ENCODE measurements at regions not wholly inside any gene's neighbourhood (a gene's known extent, or its start where the extent isn't known, plus 50 kb on each side); places are given as distances from the start of the nearest gene placed in this dataset.
"Not testable (repeated sequence)": the region's sequence is repeated elsewhere in the genome, so short reads cannot be mapped to it uniquely, and the experiment has no call there.

- DNase-seq = no peak
These were observed 552.0 kb upstream of the ST8SIA4 start for GRCh38 chr5:101455048-101455447.

DNA sequence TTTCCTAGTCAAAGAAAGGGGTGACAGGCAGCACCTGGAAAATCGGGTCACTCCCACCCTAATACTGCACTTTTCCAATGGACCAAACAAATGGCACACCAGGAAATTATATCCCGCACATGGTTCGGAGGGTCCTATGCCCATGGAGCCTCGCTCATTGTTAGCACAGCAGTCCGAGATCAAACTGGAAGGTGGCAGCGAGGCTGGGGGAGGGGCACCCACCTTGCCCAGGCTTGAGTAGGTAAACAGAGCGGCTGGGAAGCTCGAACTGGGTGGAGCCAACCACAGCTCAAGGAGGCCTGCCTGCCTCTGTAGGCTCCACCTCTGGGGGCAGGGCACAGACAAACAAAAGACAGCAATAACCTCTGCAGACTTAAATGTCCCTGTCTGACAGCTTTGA, 539.2 kb upstream of the ST8SIA4 start:
- not testable (repeated sequence) for DNase-seq

DNA sequence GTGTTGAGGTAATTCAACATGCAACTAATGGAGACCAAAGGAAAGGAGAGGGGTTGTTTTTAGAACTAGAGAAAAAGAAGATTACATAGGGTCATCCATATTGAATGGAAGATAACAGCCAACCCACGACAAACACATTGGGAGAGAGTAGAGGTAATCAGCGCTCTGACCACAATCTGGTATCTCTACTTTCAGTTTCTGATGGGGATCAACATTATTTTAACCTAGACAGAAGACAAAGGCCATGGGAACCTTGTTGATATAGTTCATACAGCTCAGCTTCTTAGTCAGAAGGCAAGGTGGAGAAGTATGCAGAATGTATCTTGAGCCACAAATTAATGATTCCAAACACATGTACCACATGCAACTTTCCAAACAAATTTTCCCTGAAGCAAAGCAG, 537.1 kb upstream of the ST8SIA4 start:
- DNase-seq = no peak

DNA sequence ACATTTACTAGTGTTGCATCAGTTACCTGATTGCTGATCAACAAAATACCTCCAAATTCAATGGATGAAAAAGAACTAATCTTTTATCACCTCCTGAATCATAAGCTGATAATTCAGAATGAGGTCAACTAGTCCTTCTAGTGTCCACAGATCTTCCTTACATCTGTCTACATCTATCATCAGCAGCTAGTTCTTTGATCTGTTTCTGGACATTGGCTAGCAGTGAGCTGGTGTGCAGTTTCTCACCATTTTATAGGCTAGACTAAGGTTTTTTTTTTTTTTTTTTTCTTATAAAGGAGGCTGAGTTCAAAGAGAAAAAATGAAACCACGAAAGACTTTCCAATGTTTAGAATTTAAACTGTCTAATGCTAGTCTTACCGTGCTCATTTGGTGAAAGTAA, 534.3 kb upstream of the ST8SIA4 start:
- no peak for DNase-seq

GRCh38 chr5:101435768-101436167, 532.7 kb upstream of the ST8SIA4 start:
- DNase-seq = no peak

DNA sequence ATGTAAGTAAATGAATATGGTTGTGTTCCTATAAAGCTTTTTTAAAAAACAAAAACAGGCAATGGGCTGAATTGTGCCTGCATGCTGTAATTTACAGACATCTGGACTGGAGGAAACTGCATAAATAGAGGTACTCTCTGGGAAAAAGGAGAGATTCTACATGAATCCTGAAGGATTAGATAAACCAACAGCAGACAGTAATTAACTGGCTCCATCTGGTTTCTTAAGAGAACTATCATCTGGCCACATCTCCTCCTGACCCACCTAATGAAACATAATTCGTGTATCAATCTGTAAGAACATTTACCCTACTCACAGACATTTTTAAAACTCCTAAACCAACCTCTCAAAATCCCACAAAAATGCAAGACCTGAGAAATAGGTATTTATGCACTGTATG, 528.1 kb upstream of the ST8SIA4 start:
- no peak for DNase-seq

GRCh38 chr5:101430551-101430950, 527.5 kb upstream of the ST8SIA4 start:
- no peak for DNase-seq

DNA sequence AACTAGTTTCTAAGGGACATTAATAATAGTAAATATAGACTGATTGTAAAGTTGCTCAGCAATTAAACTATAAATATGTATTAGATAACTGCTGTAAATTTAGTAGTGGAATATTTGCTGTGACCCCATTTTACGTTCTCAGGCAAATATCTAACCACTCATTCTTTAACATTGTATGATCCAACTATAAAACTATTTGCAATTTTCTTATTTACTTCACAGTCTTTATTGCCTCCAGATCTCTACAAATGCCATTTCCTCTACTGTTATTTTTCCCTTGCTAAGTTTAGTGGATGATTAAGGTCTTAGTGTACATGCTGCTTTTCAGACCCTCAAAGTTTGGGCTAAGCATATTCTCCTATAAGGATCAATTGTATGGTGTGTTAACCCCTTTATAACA, 526.2 kb upstream of the ST8SIA4 start:
- DNase-seq = no peak

- no peak for DNase-seq
These were observed 522.3 kb upstream of the ST8SIA4 start for GRCh38 chr5:101425339-101425859.

DNA sequence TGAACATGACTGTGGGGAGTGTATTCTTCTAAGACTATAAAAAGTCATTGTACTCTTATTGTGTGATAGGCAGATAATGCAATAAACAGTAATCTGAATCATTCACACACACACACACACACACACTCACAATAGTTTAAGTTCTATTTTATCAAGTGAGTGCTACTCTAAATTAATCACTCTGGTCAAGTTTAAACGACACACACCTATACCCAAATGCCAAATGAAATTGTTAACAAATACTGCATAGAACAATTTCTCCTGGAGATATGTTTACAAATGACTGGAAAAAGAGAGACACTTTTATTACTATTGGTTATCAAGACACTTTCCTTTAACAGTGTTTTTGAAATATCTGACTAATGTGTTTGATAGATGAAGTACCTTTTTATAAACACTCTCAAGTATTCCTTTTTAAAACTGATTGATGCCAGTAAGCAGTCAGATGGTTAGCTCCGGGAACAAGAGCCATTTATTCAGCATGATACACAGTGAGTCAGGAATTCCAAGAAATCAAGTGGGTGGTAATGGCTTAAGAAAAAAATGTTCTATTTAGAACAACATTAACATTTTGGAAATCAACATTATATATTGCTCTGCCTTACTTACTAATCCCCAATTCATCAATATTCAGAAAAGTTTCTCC, 521.6 kb upstream of the ST8SIA4 start:
- DNase-seq = no peak

DNA sequence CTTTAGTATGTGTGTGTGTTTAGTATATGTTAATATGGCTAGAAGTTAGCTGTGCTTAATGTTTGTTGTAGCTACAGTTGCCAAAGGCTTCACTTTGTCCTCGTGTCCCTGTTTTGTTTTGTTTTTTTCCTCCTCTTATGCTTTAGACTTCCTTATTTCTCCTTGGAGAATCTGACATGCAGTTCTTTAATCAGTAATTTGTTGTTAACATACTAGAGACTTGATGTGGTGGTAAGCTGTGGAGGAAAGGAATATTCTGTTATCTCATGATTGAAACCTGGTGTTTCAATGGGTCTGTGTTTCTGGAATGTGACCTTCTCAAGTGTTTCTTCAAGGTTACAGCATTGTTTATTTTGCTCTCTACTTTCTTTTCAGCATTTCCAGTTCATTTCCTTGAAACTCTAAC, 515.6 kb upstream of the ST8SIA4 start:
- DNase-seq = no peak

- no peak for DNase-seq
These were observed 501.4 kb upstream of the ST8SIA4 start for GRCh38 chr5:101404531-101404930.

DNA sequence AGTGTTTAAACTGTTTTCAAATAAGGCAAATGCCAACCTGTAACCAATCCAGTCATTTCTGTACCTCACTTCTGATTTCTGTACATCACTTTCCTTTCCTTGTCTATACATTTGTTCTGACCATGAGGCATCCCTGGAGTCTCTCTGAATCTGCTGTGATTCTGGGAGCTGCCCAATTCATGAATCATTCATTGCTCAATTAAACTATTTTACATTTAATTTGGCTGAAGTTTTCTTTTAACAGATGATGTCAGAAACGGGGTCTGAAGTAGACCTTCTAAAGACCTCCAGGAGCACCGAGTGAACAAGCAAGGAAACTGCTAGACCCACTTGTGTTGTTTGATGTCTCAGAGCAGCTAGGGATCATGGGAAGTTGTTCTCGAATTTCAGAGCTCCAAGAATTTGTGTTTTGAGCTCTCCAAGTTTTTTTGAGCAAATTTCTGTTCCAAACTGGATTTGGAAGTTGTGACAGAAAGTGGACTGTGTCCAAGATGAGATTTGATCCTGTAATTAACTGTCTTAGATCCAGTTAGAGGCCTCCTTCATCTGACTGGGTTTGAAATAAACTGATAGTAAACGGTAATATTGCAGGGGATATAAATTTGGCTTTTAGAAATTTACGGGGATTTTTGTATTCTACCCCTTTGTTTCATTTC, 490.8 kb upstream of the ST8SIA4 start:
- DNase-seq = no peak

DNA sequence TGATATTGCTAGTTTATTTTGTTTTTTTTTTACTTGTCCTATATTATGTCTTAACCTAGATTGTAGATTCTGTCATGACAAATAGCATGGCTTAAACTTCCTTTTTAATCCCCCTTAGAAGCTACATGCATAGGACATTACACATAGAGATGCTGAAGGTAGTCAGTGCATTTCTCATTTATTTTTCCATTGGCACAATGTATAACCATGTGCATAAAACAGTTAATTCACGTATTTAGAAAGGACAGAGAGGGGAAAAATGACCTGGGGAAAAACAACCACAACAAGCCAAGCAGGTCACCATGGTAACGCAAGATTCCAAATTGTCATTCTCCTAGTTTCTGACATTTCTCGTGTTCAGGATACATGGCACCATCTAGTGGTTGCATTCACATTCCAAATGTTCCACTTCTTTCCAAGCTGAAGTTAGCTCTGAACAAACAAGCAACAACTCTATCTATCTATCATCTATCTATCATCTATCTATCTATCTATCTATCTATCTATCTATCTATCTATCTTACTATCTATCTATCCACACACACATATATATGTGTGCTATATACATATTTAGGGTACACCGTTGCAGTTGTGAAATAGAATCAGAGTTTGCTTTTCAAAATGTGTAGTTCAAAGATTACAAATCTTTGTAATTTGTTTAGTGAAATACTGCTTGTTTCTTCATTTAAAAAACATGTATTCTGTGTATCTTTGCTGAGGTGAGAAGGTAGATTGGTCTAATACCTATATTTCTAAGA, 487.2 kb upstream of the ST8SIA4 start:
- DNase-seq = peak; percentile 52

DNA sequence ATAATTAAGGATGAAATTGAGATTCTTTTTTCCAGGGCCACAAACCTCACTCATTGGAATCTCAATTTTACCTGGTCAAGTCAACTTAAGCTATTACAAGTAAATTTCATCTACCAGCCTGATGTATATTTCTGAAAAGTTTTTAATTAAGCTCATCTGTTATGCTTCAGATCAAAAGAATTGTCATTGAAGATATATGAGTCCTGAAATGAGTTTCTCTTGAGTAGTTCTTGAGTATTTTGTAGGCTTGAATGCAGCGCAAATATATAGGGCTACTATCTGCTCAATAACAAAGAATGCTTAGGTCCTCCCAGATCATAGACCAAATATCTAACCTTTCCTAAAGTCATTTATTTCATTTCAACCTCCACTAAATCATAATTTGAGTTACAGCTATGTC, 482.2 kb upstream of the ST8SIA4 start:
- no peak for DNase-seq

DNA sequence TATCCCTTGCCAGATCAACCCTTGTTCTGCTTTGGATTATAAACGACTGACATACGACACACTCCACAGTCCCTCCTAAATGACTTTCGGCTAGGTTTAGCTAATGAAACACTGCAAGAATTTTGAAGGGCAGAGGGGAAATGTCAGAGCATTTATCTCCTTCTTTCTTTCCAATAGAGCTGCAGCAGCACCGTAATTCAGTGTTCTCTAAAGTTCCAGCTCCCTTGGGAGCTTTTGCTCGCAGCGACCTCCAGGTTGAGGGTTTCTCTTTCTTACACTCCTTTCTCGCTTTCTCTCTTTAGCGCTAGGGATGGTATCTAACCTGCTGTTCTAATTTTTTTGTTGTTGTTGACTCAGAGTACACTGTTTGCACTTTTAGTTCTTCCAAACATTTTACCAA, 467.1 kb upstream of the ST8SIA4 start:
- no peak for DNase-seq

- no peak for DNase-seq
These were observed 461.4 kb upstream of the ST8SIA4 start for GRCh38 chr5:101364469-101364868.

DNA sequence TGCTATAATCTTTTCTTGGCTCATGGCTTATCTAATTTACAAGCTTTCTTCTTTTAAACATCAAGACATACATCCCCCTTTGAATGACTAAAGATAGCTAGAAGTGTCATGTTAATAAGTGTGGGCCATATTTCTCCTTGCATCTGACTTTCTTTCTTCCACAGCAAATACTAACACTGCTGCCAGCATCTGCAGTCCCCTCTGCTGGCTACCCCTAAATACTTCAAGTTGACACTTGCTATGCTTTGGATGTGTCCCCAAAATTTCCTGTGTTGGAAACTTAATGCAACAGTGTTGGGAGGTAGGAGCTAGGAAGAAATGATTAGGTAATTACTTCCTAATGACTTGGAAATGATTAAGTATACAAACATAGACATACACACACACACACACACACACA, 459.0 kb upstream of the ST8SIA4 start:
- no peak for DNase-seq

GRCh38 chr5:101346906-101347305, 443.8 kb upstream of the ST8SIA4 start:
- DNase-seq = no peak

DNA sequence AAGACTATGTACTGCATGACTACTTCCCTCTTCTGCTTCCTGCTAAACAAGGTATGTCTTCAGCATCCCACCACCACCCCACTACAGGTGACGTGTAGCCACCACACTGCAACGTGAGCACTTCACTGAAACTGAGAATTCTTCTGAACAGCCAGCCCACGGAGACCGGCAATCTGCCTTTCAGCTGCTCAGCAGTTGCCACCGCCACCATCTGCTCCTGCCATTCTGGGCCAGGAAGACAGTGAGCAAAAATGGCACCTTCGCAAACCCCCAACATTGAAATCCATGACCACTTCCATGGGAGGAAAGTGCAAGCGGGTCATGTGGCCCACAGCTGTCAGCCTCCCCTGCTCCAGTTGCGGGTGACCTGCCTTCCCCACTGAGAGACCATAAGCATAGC, 443.4 kb upstream of the ST8SIA4 start:
- DNase-seq = no peak

GRCh38 chr5:101338226-101338625, 435.1 kb upstream of the ST8SIA4 start:
- DNase-seq = no peak

DNA sequence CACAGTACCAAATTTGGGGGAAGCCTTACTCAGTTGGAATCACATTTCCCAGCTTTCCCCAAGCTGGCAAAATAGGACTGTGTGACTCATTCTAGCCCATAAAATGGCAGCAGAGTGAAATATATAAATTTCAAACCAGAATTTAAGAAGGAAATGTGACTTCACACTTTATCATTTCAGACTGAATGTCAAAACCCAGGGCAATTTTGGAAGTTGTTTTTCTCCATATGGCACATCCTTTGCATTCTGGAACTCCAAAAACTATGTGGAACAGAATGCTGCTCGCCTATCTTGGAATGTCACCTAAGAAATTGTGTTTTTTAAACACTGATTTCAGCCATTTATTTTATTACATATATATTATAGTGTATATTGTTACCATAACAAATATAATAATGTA, 424.7 kb upstream of the ST8SIA4 start:
- no peak for DNase-seq

GRCh38 chr5:101326766-101327165, 423.7 kb upstream of the ST8SIA4 start:
- no peak for DNase-seq

DNA sequence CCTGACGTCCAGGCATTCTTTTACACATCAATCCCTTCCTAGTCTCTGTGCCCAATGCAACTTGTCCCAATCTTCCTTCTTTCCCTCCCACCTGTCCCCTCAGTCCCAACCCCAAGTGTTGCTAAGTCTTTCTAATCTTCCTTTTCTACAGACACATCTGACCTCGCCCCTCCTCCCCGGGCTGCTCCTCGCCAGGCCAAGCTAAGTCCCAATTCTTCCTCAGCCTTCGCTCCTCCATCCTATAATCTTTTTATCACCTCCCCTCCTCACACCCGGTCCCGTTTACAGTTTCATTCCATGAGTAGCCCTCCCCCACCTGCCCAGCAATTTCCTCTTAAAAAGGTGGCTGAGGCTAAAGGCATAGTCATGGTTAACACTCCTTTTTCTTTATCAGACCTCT, 413.3 kb upstream of the ST8SIA4 start:
- not testable (repeated sequence) for DNase-seq
